ENCODE measurements at regions not wholly inside any gene's neighbourhood (a gene's known extent, or its start where the extent isn't known, plus 50 kb on each side); places are given as distances from the start of the nearest gene placed in this dataset.

- no peak for TF ChIP-seq CTCF (IDR thresholded peaks at IDR 0.05)
- no peak for TF ChIP-seq ZFX (IDR thresholded peaks at IDR 0.05; ENCODE audit: borderline replicate concordance)
Observed at GRCh38 chr13:66139701-66140100, 1090.4 kb downstream of the PCDH9 start.

Data from 22Rv1 (cell line).